ENCODE measurements at regions not wholly inside any gene's neighbourhood (a gene's known extent, or its start where the extent isn't known, plus 50 kb on each side); places are given as distances from the start of the nearest gene placed in this dataset.
A peak's percentile ranks its signal among the peaks of the same experiment; 100 is the strongest.

- FAIRE-seq: no peak
These were observed 56.4 kb upstream of the SPOCK3 start for GRCh38 chr4:167290678-167291077.

DNA sequence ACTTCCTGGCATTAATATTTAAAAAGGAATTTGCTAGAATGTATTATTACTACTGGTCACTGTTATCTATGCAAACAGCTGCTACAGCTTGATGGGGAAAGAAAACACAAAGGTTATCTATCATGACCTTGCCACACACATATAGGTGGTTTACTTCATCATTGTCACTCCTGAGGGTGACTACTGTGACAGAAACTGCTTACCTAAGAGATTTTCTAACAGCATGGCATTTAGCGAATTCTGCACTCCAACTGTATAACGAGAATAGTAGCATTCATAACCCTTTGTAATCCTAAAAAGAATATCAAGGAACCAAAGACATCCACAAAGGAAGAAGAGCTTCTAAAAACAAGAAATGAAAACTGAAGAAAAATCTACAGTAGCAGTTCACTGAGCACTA is 74.6 kb upstream of the SPOCK3 start:
- DNase-seq (ENCODE audit: insufficient read length, low spot score): no peak
- no peak for FAIRE-seq

More at GRCh38 chr4:167290678-167291077, 56.4 kb upstream of the SPOCK3 start:
- DNase-seq (ENCODE audit: insufficient read length, low spot score): peak; percentile 12

GRCh38 chr4:167321299-167321698 is 87.0 kb upstream of the SPOCK3 start:
- DNase-seq (ENCODE audit: insufficient read length, low spot score) (no peak), FAIRE-seq (no peak)

- DNase-seq (ENCODE audit: insufficient read length, low spot score) (no peak), FAIRE-seq (no peak)
These were observed 105.5 kb upstream of the SPOCK3 start for GRCh38 chr4:167339781-167340180.

GRCh38 chr4:167359711-167360110 is 125.4 kb upstream of the SPOCK3 start:
- FAIRE-seq (peak; percentile 57), DNase-seq (ENCODE audit: insufficient read length, low spot score) (no peak)

GRCh38 chr4:167379076-167379835 is 145.0 kb upstream of the SPOCK3 start:
- FAIRE-seq (no peak), DNase-seq (ENCODE audit: insufficient read length, low spot score) (no peak)

DNA sequence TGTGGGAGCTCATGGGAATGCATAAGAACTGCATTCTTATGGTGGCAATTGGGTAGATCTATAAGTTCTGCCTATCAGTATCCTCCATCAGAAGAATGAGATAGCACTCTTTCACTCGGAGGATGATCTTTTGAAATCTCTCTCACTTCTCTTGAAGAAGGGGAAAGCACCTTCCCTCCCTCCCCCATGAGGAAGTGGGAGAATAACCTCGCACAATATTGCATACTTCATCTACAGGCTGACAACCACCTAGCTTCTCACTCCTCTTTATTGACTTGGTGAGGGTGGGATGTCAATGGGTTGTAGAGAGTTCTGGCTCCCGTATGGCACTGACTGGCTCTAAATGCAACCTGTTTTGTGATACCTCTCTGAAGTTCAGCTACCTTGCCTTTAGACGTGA is 146.7 kb upstream of the SPOCK3 start:
- FAIRE-seq: no peak
- no peak for DNase-seq (ENCODE audit: insufficient read length, low spot score)

- FAIRE-seq (no peak), DNase-seq (ENCODE audit: insufficient read length, low spot score) (no peak)
These were observed 149.0 kb upstream of the SPOCK3 start for GRCh38 chr4:167383291-167383690.

GRCh38 chr4:167397586-167397985 is 163.3 kb upstream of the SPOCK3 start:
- DNase-seq (ENCODE audit: insufficient read length, low spot score): no peak

GRCh38 chr4:167399201-167399600 is 164.9 kb upstream of the SPOCK3 start:
- DNase-seq (ENCODE audit: insufficient read length, low spot score): no peak
- no peak for FAIRE-seq

More at GRCh38 chr4:167397586-167397985, 163.3 kb upstream of the SPOCK3 start:
- no peak for FAIRE-seq

GRCh38 chr4:167406181-167406580 is 171.9 kb upstream of the SPOCK3 start:
- DNase-seq (ENCODE audit: insufficient read length, low spot score): no peak
- no peak for FAIRE-seq

DNA sequence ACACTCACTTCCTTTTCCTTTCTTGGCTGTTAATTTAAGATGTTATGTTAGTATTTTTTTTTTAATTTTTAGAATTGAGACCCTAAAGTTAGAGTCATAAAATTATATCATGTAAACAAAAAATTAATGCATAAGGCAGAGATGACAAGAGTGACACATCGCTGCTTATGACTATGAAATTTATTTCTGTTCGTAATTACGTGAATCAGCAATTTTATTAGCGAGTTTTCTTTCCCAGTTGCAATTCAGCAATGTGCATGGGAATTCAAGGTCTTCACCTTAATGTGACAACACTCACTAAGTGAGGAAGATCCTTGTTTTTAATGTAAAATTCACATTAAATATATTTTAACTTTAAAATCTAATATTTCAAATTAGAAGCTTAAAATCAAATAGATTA is 181.2 kb upstream of the SPOCK3 start:
- no peak for FAIRE-seq

DNA sequence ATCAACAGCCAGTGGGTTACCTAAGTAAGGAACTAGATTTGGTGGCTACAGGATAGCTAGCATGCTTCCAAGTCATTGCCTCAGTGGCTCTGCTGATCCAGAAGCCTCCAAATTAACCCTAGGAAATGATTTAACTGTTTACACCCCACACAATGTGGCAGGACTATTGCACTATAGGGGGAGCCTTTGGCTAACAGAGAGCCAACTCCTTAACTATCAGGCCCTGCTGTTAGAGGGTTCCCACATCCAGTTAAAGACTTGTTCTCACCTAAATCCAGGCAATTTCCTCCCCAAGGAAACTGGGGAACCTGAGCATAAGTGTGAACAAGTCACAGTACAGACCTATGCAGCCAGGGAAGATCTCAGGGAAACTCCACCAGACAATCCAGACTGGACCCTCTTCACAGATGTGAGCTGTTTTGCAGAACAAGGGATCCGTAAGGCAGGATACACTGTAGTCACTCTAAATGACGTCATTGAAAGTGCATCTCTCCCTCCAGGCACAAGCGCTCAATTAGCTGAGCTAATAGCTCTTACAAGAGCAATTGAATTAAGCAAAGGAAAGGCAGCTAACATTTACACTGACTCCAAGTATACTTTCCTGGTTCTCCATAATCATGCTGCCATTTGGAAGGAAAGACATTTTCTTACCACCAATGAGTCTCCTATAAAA is 185.3 kb upstream of the SPOCK3 start:
- DNase-seq (ENCODE audit: insufficient read length, low spot score): no peak
- FAIRE-seq: no peak

More for the DNA sequence above, 181.2 kb upstream of the SPOCK3 start:
- DNase-seq (ENCODE audit: insufficient read length, low spot score): no peak

GRCh38 chr4:167421201-167421600 is 186.9 kb upstream of the SPOCK3 start:
- DNase-seq (ENCODE audit: insufficient read length, low spot score) (no peak), FAIRE-seq (no peak)

- FAIRE-seq (peak; percentile 58), DNase-seq (ENCODE audit: insufficient read length, low spot score) (no peak)
These were observed 190.3 kb upstream of the SPOCK3 start for GRCh38 chr4:167424341-167425256.

DNA sequence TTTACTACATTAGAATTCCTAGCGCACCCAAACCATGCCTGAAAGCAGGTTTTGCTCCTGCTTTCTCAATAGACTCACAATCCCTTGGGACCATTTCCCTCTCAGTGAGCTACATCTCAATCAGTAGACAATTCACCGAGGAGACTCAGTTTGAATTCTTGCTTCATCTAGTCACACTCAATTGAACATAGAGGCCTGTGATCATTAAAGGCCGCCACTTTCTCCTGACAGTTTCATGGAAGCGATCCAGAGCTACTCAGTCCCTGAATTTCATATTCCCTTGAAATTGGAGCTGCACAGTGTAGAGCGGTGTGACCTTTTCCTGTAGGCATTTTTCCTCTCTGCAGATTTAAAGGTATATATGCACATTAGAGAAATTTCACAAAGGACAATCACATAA is 193.9 kb upstream of the SPOCK3 start:
- FAIRE-seq (no peak), DNase-seq (ENCODE audit: insufficient read length, low spot score) (peak; percentile 30)

- DNase-seq (ENCODE audit: insufficient read length, low spot score) (no peak), FAIRE-seq (no peak)
These were observed 197.1 kb upstream of the SPOCK3 start for GRCh38 chr4:167431371-167431770.

DNA sequence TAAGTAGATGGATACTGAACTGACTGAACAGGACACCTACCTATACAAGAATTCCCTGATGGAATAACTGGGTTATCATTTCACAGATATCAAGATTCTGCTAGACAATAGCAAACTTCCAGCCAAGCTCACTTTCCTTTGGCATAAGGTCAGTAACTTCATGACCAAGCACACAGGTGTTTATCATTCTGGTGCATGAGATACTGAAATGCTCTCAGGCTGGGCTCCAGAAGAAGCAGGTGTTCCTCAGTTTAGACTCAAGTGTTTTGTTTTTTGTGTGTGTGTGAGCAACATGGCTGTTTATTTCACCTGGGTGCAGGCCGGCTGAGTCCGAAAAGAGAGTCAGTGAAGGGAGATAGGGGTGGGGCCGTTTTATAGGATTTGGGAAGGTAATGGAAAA is 201.5 kb upstream of the SPOCK3 start:
- DNase-seq (ENCODE audit: insufficient read length, low spot score) (no peak), FAIRE-seq (no peak)

DNA sequence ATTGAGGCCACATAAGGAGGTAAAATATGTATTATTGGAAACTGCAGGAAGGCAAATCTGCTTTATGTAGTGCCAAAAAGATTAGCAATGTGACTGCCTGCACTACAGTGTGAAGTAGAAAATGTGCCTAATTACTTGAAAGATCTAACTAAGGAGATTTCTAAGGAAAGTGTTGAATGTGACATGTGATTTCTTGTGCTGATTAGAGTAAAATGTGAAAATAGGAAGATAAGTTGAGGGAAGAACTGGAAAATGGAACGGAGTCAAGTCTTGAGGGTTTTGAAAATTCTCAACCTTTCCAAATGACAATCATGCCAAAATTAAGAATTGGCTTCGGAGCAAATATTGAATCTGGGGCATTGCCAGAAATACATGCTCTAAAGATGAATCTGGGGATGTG is 209.5 kb upstream of the SPOCK3 start:
- no peak for FAIRE-seq

DNA sequence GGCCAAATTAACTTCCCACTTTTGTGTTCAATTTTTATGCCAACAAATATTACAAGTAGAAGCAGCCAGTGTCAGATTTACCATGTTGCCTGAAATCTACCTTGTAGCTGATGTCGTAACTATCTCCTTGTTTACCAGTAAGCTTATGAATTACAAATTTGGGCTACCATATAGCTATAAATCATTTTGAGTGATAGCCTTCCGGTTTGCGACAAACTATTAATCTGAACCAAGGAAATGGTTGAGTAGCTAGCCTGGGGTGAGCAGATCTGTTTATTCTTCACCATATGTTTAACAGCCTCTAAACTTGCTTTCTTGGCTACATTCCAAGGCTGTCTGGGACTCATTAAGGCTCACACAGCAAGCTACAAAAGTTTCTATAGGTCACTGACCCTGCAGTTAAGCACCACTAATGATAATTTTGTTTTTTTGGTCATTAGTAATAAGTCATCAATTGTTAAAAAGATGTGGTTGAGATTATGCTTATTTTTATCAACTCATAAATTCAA is 218.7 kb upstream of the SPOCK3 start:
- DNase-seq (ENCODE audit: insufficient read length, low spot score): no peak
- no peak for FAIRE-seq

More for the DNA sequence above, 209.5 kb upstream of the SPOCK3 start:
- no peak for DNase-seq (ENCODE audit: insufficient read length, low spot score)

GRCh38 chr4:167456619-167457018 is 222.3 kb upstream of the SPOCK3 start:
- DNase-seq (ENCODE audit: insufficient read length, low spot score) (no peak), FAIRE-seq (no peak)
